ENCODE measurements at regions not wholly inside any gene's neighbourhood (a gene's known extent, or its start where the extent isn't known, plus 50 kb on each side); places are given as distances from the start of the nearest gene placed in this dataset.

- TF ChIP-seq BRCA1 (IDR thresholded peaks at IDR 0.05; ENCODE audit: low read depth, low read length), result no peak
- no peak for TF ChIP-seq KDM4A (IDR thresholded peaks at IDR 0.05; ENCODE audit: low read depth, low read length, severe bottlenecking)
- no peak for TF ChIP-seq SIX5 (IDR thresholded peaks at IDR 0.05; ENCODE audit: low read depth, low read length)
- TF ChIP-seq SP2 (IDR thresholded peaks at IDR 0.05; ENCODE audit: low read length), result no peak
Measured at GRCh38 chr4:146033149-146033548, 94.5 kb upstream of the ZNF827 start (continued).

Measured in H1 (cell line).